IMR-90 (cell line): ENCODE measurements at regions not wholly inside any gene's neighbourhood (a gene's known extent, or its start where the extent isn't known, plus 50 kb on each side); places are given as distances from the start of the nearest gene placed in this dataset.

Source experiments
- CEBPB ChIP-seq: IDR thresholded peaks from 2 replicates; pipeline ENCODE4 v1.6.1; 2012; ENCODE audit warnings: low read depth, low read length, improper control_type of control experiment
- CHD1 ChIP-seq: IDR thresholded peaks from 2 replicates; pipeline ENCODE4 v1.6.1; 2012; ENCODE audit warnings: low read depth, low read length, improper control_type of control experiment
- CTCF ChIP-seq: conservative IDR thresholded peaks from 2 replicates; pipeline ENCODE4 v1.5.1; 2012; ENCODE audit warnings: mild to moderate bottlenecking, low read depth, low read length, improper control_type of control experiment
- FOS ChIP-seq: fragments of 150-350 bp; IDR thresholded peaks from 2 replicates; pipeline ENCODE4 v1.6.1; 2016; ENCODE audit warnings: low read depth, low read length
- MAFK ChIP-seq: IDR thresholded peaks from 2 replicates; pipeline ENCODE4 v1.6.1; 2012; ENCODE audit warnings: low read depth, low read length, improper control_type of control experiment
- MAZ ChIP-seq: IDR thresholded peaks from 2 replicates; pipeline ENCODE4 v1.6.1; 2012; ENCODE audit warnings: low read depth, mild to moderate bottlenecking, low read length, improper control_type of control experiment, moderate library complexity, borderline replicate concordance
- MXI1 ChIP-seq: IDR thresholded peaks from 2 replicates; pipeline ENCODE4 v1.6.1; 2012; ENCODE audit warnings: low read depth, mild to moderate bottlenecking, low read length, moderate library complexity, borderline replicate concordance
- POLR2A ChIP-seq: IDR thresholded peaks from 2 replicates; pipeline ENCODE4 v1.6.1; 2012; ENCODE audit warnings: mild to moderate bottlenecking, low read depth, low read length

GRCh38 chr6:94785514-94785913 is 791.8 kb upstream of the MANEA start:
- TF ChIP-seq POLR2A (no peak), MAFK (no peak), MXI1 (no peak), MAZ (no peak), CTCF (no peak), CEBPB (no peak), CHD1 (no peak), FOS (no peak)
